Mesendoderm (in vitro differentiated cells): ENCODE measurements at regions not wholly inside any gene's neighbourhood (a gene's known extent, or its start where the extent isn't known, plus 50 kb on each side); places are given as distances from the start of the nearest gene placed in this dataset.

Experiments
- DNase-seq: peaks from one replicate; pipeline ENCODE4 v3.0.0; 2013
- H2AK5ac ChIP-seq: 2 replicates; pipeline ENCODE4 v1.6.1; 2013; ENCODE audit warnings: low read length, inconsistent platforms
- H2BK120ac ChIP-seq: 2 replicates; pipeline ENCODE4 v1.6.1; 2013; ENCODE audit warnings: low read depth, mild to moderate bottlenecking, low read length, moderate library complexity, mixed read lengths
- H2BK15ac ChIP-seq: replicated peaks from 2 replicates; pipeline ENCODE4 v1.6.1; 2013; ENCODE audit warnings: low read depth, mild to moderate bottlenecking, moderate library complexity
- H2BK5ac ChIP-seq: 2 replicates; pipeline ENCODE4 v1.6.1; 2013; ENCODE audit warnings: low read length, inconsistent platforms
- H3K18ac ChIP-seq: 2 replicates; pipeline ENCODE4 v1.6.1; 2013; ENCODE audit warnings: mild to moderate bottlenecking, low read length, mixed read lengths
- H3K23ac ChIP-seq: one replicate; pipeline ENCODE4 v1.6.1; 2013; ENCODE audit warnings: low read length
- H3K27ac ChIP-seq: 2 replicates; pipeline ENCODE4 v1.5.1; 2013; ENCODE audit warnings: low read depth, mild to moderate bottlenecking, inconsistent platforms, low read length, moderate library complexity
- H3K27me3 ChIP-seq: 2 replicates; pipeline ENCODE4 v1.6.1; 2013; ENCODE audit warnings: low read length, control low read depth, mild to moderate bottlenecking, inconsistent platforms; ENCODE audit not compliant: insufficient read depth, poor library complexity
- H3K36me3 ChIP-seq: 2 replicates; pipeline ENCODE4 v1.6.1; 2013; ENCODE audit warnings: low read length, inconsistent platforms; ENCODE audit not compliant: control insufficient read depth, insufficient read depth
- H3K4ac ChIP-seq: one replicate; pipeline ENCODE4 v1.6.1; 2013; ENCODE audit warnings: low read depth, mild to moderate bottlenecking, low read length, moderate library complexity
- H3K4me1 ChIP-seq: 2 replicates; pipeline ENCODE4 v1.6.1; 2013; ENCODE audit warnings: low read depth, low read length, inconsistent platforms; ENCODE audit not compliant: control insufficient read depth
- H3K4me2 ChIP-seq: 2 replicates; pipeline ENCODE4 v1.6.1; 2013; ENCODE audit warnings: low read length
- H3K4me3 ChIP-seq: 2 replicates; pipeline ENCODE4 v1.5.1; 2013; ENCODE audit warnings: mild to moderate bottlenecking, low read length
- H3K56ac ChIP-seq: one replicate; pipeline ENCODE4 v1.6.1; 2013; ENCODE audit warnings: low read length
- H3K79me1 ChIP-seq: 2 replicates; pipeline ENCODE4 v1.6.1; 2013; ENCODE audit warnings: low read length, inconsistent platforms
- H3K79me2 ChIP-seq: 2 replicates; pipeline ENCODE4 v1.6.1; 2013; ENCODE audit warnings: mild to moderate bottlenecking, low read length; ENCODE audit not compliant: control insufficient read depth, insufficient read depth
- H3K9ac ChIP-seq: 2 replicates; pipeline ENCODE4 v1.6.1; 2013; ENCODE audit warnings: low read length, inconsistent platforms
- H4K5ac ChIP-seq: one replicate; pipeline ENCODE4 v1.6.1; 2013; ENCODE audit warnings: low read length
- H4K8ac ChIP-seq: one replicate; pipeline ENCODE4 v1.6.1; 2013; ENCODE audit warnings: low read depth, mild to moderate bottlenecking, control low read depth, low read length, moderate library complexity
- WGBS: extraction: QIAGEN DNeasy Blood & Tissue Kit; methylation state at CpG from one replicate; pipeline ENCODE4 v1.1.7; 2013; ENCODE audit warnings: low lambda C conversion rate, missing lambda C conversion rate; ENCODE audit not compliant: insufficient coverage; ENCODE audit errors: extremely low coverage; 5-methylcytosine and 5-hydroxymethylcytosine counted together

DNA sequence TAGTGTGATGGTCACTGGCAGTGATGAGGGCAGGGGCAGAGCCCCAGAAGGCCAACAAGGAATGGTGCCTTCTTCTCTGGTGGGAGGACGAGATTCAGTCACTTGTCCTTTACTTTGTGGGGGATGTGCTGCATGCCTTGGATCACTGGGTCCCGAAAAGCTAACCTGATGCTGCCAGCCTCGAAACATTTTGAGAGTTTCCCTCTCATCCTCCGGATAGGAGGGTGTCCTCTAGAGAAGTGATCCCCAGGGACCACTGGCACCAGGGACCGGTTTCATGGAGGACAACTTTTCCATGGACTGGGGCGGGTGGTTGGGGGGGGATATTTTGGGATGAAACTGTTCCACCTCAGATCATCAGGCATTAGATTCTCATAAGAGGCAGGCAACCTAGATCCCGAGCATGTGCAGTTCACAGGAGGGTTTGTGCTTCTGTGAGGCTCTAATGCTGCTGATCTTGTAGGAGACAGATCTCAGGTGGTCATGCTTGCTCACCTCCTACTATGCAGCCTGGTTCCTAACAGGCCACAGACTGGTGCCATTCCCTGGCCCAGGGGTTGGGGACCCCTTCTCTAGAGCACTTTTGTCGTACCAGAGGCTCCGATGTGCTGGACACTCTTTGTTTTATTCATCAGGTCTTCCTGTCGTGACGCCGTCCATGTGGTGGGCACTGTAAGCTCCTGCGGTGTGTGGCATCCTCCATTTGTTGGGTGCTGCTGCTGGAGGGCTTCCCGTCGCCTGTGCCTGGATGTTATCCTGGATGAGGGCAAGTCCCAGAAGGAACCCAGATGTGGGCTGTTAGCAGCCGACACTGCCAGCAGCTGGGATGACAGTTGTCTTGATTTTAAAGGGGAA, 68.5 kb upstream of the HDAC4 start:
- no peak overlapping the region for H3K4me2 ChIP-seq
- no peak overlapping the region for H4K5ac ChIP-seq
- no peaks in the 10 kb centered on the region for H3K4me1 ChIP-seq
- no CpG with 5 or more reads among the region's 16 CpGs for WGBS
- H3K79me1 ChIP-seq = no peaks in the 10 kb centered on the region
- no peaks in the 10 kb centered on the region for H3K27me3 ChIP-seq
- H3K56ac ChIP-seq = no peak overlapping the region
- H3K9ac ChIP-seq = no peak overlapping the region
- H3K4me3 ChIP-seq = no peak overlapping the region
- H3K4ac ChIP-seq = no peak overlapping the region
- H2AK5ac ChIP-seq = no peak overlapping the region
- no peak overlapping the region for H3K18ac ChIP-seq
- H2BK5ac ChIP-seq = no peak overlapping the region
- no peak overlapping the region for H4K8ac ChIP-seq
- H2BK15ac ChIP-seq = no peak overlapping the region
- H2BK120ac ChIP-seq = no peak overlapping the region
- no peak overlapping the region for H3K27ac ChIP-seq
- no peaks in the 10 kb centered on the region for H3K36me3 ChIP-seq
- no peak for DNase-seq
- no peaks in the 10 kb centered on the region for H3K79me2 ChIP-seq
- no peak overlapping the region for H3K23ac ChIP-seq

DNA sequence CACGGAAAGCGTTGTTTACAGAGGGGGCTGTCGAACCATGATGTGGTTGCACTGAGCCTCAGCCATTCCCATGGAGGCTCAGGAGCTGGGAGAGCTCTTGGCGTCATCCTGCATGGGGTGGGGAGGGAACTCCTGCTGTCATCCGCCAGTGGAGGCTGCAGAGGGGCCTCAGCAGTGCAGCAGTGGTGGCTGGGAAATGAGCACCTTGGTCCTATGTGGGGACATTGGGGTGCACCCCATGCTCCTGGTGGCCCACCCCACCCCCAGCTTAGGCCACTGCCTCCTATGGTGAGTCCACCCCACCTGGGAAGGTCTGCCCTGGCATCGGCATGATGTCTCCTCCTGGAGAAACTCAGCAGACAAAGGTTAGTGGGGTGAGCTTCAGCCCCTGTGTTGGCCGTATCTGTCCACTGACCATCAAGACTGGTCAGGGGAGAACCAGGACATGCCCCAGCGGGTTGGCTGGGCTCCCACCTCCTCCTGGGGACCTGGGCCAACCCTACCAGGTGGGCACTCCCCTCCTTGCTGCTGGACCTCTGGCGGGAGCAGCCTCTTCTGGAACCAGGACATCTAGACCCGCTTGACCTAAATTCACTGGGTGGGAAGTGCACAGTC, 67.8 kb upstream of the HDAC4 start:
- no peak for DNase-seq
- Histone ChIP-seq H3K4me3 (no peak overlapping the region), H3K79me2 (no peaks in the 10 kb centered on the region), H4K8ac (no peak overlapping the region), H3K23ac (no peak overlapping the region), H3K18ac (no peak overlapping the region), H3K56ac (no peak overlapping the region), H4K5ac (no peak overlapping the region), H3K27me3 (no peaks in the 10 kb centered on the region), H2BK15ac (no peak overlapping the region), H3K36me3 (no peaks in the 10 kb centered on the region), H2AK5ac (no peak overlapping the region), H3K4me1 (no peaks in the 10 kb centered on the region), H3K9ac (no peak overlapping the region), H3K79me1 (no peaks in the 10 kb centered on the region), H3K27ac (no peak overlapping the region), H3K4ac (no peak overlapping the region), H3K4me2 (no peak overlapping the region), H2BK120ac (no peak overlapping the region), H2BK5ac (no peak overlapping the region)
- WGBS = no CpG with 5 or more reads among the region's 10 CpGs

DNA sequence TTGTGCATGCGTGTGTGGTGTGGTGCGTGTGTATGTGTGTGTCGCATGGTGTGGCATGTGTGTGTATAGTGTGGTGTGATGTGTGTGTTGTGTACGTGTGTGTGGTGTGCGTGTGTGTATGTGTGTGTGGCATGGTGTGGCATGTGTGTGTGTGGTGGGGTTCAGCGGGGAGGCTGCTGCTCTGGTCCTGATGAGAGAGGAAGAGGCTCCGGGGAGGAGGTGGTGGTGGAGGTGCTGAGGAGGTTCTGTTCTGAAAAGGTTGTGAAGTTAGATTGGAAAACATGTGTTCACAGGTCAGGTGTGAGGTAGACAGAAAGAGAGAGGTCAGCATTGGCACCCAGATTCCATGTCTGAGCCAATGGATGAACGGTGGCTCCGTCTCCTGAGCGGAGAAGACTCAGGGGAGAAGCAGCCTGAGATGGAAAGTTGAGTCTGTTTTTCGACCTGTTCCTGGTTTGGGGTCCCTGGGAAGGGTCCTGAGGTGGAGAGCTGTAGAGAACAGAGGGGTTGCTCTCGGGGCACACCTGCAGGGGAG, 67.2 kb upstream of the HDAC4 start:
- Histone ChIP-seq H2BK120ac (no peak overlapping the region), H4K5ac (no peak overlapping the region), H2AK5ac (no peak overlapping the region), H3K4me3 (no peak overlapping the region), H3K27ac (no peak overlapping the region), H3K4me2 (no peak overlapping the region), H3K23ac (no peak overlapping the region), H3K56ac (no peak overlapping the region), H2BK15ac (no peak overlapping the region), H3K18ac (no peak overlapping the region), H3K36me3 (no peaks in the 10 kb centered on the region), H2BK5ac (no peak overlapping the region), H3K9ac (no peak overlapping the region), H3K4ac (no peak overlapping the region), H3K27me3 (no peaks in the 10 kb centered on the region), H4K8ac (no peak overlapping the region), H3K79me1 (no peaks in the 10 kb centered on the region), H3K4me1 (no peaks in the 10 kb centered on the region), H3K79me2 (no peaks in the 10 kb centered on the region)
- DNase-seq = no peak
- 100% methylated on average over 3 of the region's 12 CpGs for WGBS

DNA sequence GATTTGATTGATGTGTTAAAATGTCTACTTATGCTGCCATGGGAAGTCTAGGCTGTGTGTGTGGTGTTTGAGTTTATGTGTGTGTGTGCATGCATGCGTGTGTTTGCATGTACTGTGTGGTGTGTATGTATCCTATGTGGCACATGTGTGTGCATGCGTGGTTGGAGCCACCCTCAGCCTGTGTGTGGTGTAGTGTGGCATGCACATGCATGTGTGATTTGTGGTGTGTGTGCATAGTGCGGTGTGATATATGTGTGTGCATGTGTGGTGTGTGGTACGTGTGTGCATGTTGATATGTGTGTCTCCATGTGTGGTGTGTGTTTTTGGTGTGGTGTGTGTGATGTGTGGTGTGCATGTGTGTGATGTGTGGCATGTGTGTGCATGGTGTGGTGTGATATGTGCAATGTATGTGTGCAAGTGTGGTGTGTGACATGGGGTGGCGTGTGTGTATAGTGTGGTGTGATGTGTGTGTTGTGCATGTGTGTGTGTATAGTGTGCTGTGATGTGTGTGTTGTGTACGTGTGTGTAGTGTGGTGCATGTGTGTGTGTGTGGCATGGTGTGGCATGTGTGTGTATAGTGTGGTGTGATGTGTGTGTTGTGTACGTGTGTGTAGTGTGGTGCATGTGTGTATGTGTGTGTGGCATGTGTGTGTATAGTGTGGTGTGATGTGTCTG, 66.6 kb upstream of the HDAC4 start:
- WGBS = 100% methylated on average over 1 of the region's 7 CpGs
- H2AK5ac ChIP-seq = no peak overlapping the region

DNA sequence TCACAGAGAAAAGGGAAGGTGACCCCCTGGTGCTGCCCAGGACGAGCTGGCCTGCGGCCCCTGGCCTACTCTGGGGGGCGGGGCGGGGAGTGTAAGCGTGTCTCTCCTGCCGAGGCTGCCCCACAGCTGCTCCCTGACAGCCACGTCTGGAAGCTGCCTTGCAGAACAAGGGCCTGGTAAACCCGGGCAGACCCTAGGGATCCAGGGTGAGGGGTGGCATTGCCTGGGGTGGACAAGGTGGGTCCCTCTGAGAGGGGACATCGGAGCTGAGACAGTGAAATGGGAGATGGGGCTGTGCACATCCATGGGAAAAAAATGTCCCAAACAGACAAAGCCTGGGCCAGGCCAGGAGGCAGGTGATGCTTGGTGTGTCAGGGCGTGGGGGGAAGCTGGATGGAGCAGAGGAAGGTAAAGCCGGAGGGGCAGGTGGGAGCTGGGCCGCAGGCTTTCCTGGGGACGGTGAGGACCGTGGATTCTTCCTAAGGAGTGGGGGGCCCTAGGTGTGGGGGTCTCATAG, 66.0 kb upstream of the HDAC4 start:
- Histone ChIP-seq H2BK5ac (no peak overlapping the region), H3K23ac (no peak overlapping the region), H4K5ac (no peak overlapping the region), H4K8ac (no peak overlapping the region), H3K18ac (no peak overlapping the region), H2AK5ac (no peak overlapping the region), H3K9ac (no peak overlapping the region), H3K56ac (no peak overlapping the region), H3K27ac (no peak overlapping the region), H3K36me3 (no peaks in the 10 kb centered on the region), H3K4me3 (no peak overlapping the region), H3K79me2 (no peaks in the 10 kb centered on the region), H3K4me2 (no peak overlapping the region), H3K79me1 (no peaks in the 10 kb centered on the region), H3K27me3 (no peaks in the 10 kb centered on the region), H3K4ac (no peak overlapping the region), H2BK15ac (no peak overlapping the region), H2BK120ac (no peak overlapping the region), H3K4me1 (no peaks in the 10 kb centered on the region)
- WGBS = no CpG with 5 or more reads among the region's 14 CpGs
- no peak for DNase-seq

More for the DNA sequence above, 66.6 kb upstream of the HDAC4 start:
- H3K18ac ChIP-seq = no peak overlapping the region
- no peak overlapping the region for H3K4me3 ChIP-seq
- no peaks in the 10 kb centered on the region for H3K4me1 ChIP-seq
- no peaks in the 10 kb centered on the region for H3K27me3 ChIP-seq
- no peak overlapping the region for H3K27ac ChIP-seq
- no peak overlapping the region for H3K4me2 ChIP-seq
- no peak overlapping the region for H4K5ac ChIP-seq
- no peak for DNase-seq
- no peak overlapping the region for H2BK5ac ChIP-seq
- no peak overlapping the region for H4K8ac ChIP-seq
- no peak overlapping the region for H2BK15ac ChIP-seq
- no peaks in the 10 kb centered on the region for H3K79me2 ChIP-seq
- H3K9ac ChIP-seq = no peak overlapping the region
- no peaks in the 10 kb centered on the region for H3K79me1 ChIP-seq
- H3K23ac ChIP-seq = no peak overlapping the region
- H3K4ac ChIP-seq = no peak overlapping the region
- no peak overlapping the region for H3K56ac ChIP-seq
- no peaks in the 10 kb centered on the region for H3K36me3 ChIP-seq
- H2BK120ac ChIP-seq = no peak overlapping the region
